ENCODE measurements at regions not wholly inside any gene's neighbourhood (a gene's known extent, or its start where the extent isn't known, plus 50 kb on each side); places are given as distances from the start of the nearest gene placed in this dataset.

GRCh38 chr16:51286272-51286671 lies 135.2 kb upstream of the SALL1 start:
- TF ChIP-seq, protein P1, sequence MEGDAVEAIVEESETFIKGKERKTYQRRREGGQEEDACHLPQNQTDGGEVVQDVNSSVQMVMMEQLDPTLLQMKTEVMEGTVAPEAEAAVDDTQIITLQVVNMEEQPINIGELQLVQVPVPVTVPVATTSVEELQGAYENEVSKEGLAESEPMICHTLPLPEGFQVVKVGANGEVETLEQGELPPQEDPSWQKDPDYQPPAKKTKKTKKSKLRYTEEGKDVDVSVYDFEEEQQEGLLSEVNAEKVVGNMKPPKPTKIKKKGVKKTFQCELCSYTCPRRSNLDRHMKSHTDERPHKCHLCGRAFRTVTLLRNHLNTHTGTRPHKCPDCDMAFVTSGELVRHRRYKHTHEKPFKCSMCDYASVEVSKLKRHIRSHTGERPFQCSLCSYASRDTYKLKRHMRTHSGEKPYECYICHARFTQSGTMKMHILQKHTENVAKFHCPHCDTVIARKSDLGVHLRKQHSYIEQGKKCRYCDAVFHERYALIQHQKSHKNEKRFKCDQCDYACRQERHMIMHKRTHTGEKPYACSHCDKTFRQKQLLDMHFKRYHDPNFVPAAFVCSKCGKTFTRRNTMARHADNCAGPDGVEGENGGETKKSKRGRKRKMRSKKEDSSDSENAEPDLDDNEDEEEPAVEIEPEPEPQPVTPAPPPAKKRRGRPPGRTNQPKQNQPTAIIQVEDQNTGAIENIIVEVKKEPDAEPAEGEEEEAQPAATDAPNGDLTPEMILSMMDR (IDR thresholded peaks at IDR 0.05; ENCODE audit: insufficient read depth, low read length): no peak
- no peak for TF ChIP-seq SPI1 (IDR thresholded peaks at IDR 0.05; ENCODE audit: borderline replicate concordance, low read depth)
- TF ChIP-seq, protein P2, sequence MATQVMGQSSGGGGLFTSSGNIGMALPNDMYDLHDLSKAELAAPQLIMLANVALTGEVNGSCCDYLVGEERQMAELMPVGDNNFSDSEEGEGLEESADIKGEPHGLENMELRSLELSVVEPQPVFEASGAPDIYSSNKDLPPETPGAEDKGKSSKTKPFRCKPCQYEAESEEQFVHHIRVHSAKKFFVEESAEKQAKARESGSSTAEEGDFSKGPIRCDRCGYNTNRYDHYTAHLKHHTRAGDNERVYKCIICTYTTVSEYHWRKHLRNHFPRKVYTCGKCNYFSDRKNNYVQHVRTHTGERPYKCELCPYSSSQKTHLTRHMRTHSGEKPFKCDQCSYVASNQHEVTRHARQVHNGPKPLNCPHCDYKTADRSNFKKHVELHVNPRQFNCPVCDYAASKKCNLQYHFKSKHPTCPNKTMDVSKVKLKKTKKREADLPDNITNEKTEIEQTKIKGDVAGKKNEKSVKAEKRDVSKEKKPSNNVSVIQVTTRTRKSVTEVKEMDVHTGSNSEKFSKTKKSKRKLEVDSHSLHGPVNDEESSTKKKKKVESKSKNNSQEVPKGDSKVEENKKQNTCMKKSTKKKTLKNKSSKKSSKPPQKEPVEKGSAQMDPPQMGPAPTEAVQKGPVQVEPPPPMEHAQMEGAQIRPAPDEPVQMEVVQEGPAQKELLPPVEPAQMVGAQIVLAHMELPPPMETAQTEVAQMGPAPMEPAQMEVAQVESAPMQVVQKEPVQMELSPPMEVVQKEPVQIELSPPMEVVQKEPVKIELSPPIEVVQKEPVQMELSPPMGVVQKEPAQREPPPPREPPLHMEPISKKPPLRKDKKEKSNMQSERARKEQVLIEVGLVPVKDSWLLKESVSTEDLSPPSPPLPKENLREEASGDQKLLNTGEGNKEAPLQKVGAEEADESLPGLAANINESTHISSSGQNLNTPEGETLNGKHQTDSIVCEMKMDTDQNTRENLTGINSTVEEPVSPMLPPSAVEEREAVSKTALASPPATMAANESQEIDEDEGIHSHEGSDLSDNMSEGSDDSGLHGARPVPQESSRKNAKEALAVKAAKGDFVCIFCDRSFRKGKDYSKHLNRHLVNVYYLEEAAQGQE (IDR thresholded peaks at IDR 0.05; ENCODE audit: insufficient replicate concordance, low read depth): no peak
- no peak for TF ChIP-seq POLR2AphosphoS5 (IDR thresholded peaks at IDR 0.05; ENCODE audit: low read depth)
- Histone ChIP-seq H3K27me3 (ENCODE audit: insufficient read depth, poor library complexity, severe bottlenecking) (no peaks in the 10 kb centered on the region), H3K4me3 (replicated peaks; ENCODE audit: insufficient read depth, low read length) (no peak overlapping the region), H3K27ac (replicated peaks) (no peak overlapping the region)
- DNase-seq (ENCODE audit: low read depth in 1 of 2, low spot score in 1 of 2): no peak

DNA sequence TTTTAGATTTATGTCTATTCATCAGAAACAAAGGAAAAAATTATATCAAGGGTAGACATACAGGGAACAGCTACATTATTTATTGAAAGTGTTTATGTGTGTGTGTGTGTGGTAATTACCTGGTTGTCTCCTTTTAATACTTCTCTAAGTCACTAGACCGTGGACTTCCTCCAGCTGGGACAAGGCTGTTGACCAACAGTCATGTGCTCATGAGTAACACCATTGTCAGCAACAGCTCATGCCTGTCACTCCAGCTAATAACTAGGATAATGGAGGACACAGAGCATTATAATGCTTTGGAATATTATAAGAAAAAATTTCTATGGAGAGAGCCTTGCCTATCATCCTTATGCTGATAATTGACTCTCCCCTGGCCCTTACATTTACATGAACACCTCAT lies 125.3 kb upstream of the SALL1 start:
- TF ChIP-seq, protein P2 (IDR thresholded peaks at IDR 0.05; ENCODE audit: insufficient replicate concordance, low read depth): no peak
- TF ChIP-seq POLR2AphosphoS5 (IDR thresholded peaks at IDR 0.05; ENCODE audit: low read depth) (no peak), SPI1 (IDR thresholded peaks at IDR 0.05; ENCODE audit: borderline replicate concordance, low read depth) (no peak), GABPA (IDR thresholded peaks at IDR 0.05; ENCODE audit: low read depth) (no peak)
- TF ChIP-seq, protein P1 (IDR thresholded peaks at IDR 0.05; ENCODE audit: insufficient read depth, low read length): no peak
- no peaks in the 10 kb centered on the region for H3K27me3 ChIP-seq (ENCODE audit: insufficient read depth, poor library complexity, severe bottlenecking)
- DNase-seq (ENCODE audit: low read depth in 1 of 2, low spot score in 1 of 2): no peak

GRCh38 chr16:51272420-51272819 lies 121.3 kb upstream of the SALL1 start:
- no peak overlapping the region for H3K4me3 ChIP-seq (replicated peaks; ENCODE audit: insufficient read depth, low read length)
- no peaks in the 10 kb centered on the region for H3K27me3 ChIP-seq (ENCODE audit: insufficient read depth, poor library complexity, severe bottlenecking)
- no peak overlapping the region for H3K27ac ChIP-seq (replicated peaks)
- TF ChIP-seq GABPA (IDR thresholded peaks at IDR 0.05; ENCODE audit: low read depth) (no peak), POLR2AphosphoS5 (IDR thresholded peaks at IDR 0.05; ENCODE audit: low read depth) (no peak), SPI1 (IDR thresholded peaks at IDR 0.05; ENCODE audit: borderline replicate concordance, low read depth) (no peak)
- TF ChIP-seq, protein P1 (IDR thresholded peaks at IDR 0.05; ENCODE audit: insufficient read depth, low read length): no peak
- TF ChIP-seq, protein P2 (IDR thresholded peaks at IDR 0.05; ENCODE audit: insufficient replicate concordance, low read depth): no peak
- DNase-seq (ENCODE audit: low read depth in 1 of 2, low spot score in 1 of 2): no peak

More for the DNA sequence above, 125.3 kb upstream of the SALL1 start:
- H3K4me3 ChIP-seq (replicated peaks; ENCODE audit: insufficient read depth, low read length): no peak overlapping the region
- H3K27ac ChIP-seq (replicated peaks): no peak overlapping the region

All from HL-60 (cell line).